T-helper 17 cell (primary cell): ENCODE measurements at regions not wholly inside any gene's neighbourhood (a gene's known extent, or its start where the extent isn't known, plus 50 kb on each side); places are given as distances from the start of the nearest gene placed in this dataset.
"Not testable (repeated sequence)": the region's sequence is repeated elsewhere in the genome, so short reads cannot be mapped to it uniquely, and the experiment has no call there.

ENCODE experiments used
- ATAC-seq: fragments of 150-1000 bp; cut with Tn5 transposase; 2 replicates; pipeline ENCODE4 v1.10.0; 2021; ENCODE audit warnings: mild to moderate bottlenecking, moderate library complexity
- DNase-seq, 3 donors: peaks; one replicate each; pipeline versions ENCODE4 v3.0.0 to v3.0.0-alpha.2; 2020 to 2021
- H3K9me3 ChIP-seq: one replicate; pipeline ENCODE4 v1.7.0; 2013; ENCODE audit warnings: low read length, mild to moderate bottlenecking; ENCODE audit not compliant: control insufficient read depth, poor library complexity, severe bottlenecking
- H3K27ac Mint-ChIP-seq: one replicate; pipeline ENCODE4 v1.8.0; 2022; ENCODE audit warnings: mild to moderate bottlenecking, moderate library complexity, mixed read lengths
- H3K27me3 Mint-ChIP-seq: one replicate; pipeline ENCODE4 v1.8.0; 2022; ENCODE audit warnings: mixed read lengths
- H3K36me3 Mint-ChIP-seq: one replicate; pipeline ENCODE4 v1.8.0; 2022; ENCODE audit warnings: low read depth, mixed read lengths
- H3K4me1 Mint-ChIP-seq: one replicate; pipeline ENCODE4 v1.8.0; 2022; ENCODE audit warnings: mild to moderate bottlenecking, mixed read lengths
- H3K4me3 Mint-ChIP-seq: one replicate; pipeline ENCODE4 v1.8.0; 2022; ENCODE audit warnings: mild to moderate bottlenecking, moderate library complexity, mixed read lengths

DNA sequence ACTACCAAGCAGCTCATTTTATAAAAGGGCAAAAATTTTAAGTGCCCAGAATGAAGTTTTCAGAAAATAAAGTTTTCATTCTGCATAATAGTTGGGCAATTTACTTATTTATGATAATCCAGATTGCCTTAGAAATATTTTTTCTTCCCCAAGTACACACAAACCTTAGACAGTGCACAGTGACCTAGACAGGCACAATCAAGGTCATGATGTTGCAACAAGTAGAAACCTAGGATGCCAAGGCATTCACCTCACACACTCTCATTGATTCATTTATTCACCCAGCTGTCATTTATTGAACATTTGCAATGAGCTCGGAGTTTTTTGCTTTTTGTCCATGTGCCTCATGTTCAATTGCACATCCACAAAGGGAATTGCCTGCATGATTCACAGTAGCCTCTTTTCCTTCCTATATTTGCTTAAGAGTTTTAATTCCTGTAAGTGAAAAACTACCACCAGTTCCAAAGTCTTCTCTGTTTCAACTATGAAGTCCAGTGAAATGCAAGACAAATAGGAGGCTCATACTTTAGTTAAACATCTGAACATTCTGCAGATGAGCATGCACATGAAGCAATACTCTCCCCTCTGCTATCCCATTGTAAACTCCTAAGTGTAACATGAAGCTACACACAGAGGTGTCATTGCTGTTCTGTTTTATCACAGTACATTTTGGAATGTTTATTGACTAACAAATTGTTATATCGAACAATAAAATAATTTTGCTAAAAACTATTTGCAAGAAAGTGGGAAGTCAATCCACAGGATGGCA is 122.9 kb downstream of the HINT1 start:
- Mint-ChIP-seq H3K4me1 (no peaks in the 10 kb centered on the region), H3K27ac (no peak overlapping the region), H3K27me3 (no peaks in the 10 kb centered on the region), H3K4me3 (no peak overlapping the region), H3K36me3 (no peaks in the 10 kb centered on the region)
- no peaks in the 10 kb centered on the region for H3K9me3 ChIP-seq
- ATAC-seq: no peak
- DNase-seq: no peak

DNA sequence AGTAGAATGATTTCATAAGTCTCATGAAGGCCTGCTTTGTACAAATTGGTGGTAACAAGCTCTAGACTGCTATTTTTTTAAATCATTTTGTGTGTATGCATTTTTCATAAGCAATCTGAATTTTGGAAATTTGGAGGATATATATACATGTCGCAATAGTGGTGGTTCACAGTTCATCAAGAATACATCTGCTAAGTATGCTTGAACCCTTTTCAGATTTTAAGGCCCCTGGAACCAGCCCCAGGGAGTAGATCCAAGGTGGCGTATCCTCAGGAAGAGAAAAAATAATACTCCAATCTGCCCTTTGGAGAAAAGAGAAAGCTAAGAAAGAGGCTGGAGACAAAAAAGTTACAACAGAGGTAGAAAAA is 141.6 kb downstream of the HINT1 start:
- H3K27me3 Mint-ChIP-seq: no peaks in the 10 kb centered on the region
- H3K27ac Mint-ChIP-seq: no peak overlapping the region
- DNase-seq (no peak), ATAC-seq (no peak)
- no peak overlapping the region for H3K4me3 Mint-ChIP-seq
- peaks cover 2% of the 10 kb centered on the region for H3K36me3 Mint-ChIP-seq
- H3K4me1 Mint-ChIP-seq: no peaks in the 10 kb centered on the region
- no peaks in the 10 kb centered on the region for H3K9me3 ChIP-seq

DNA sequence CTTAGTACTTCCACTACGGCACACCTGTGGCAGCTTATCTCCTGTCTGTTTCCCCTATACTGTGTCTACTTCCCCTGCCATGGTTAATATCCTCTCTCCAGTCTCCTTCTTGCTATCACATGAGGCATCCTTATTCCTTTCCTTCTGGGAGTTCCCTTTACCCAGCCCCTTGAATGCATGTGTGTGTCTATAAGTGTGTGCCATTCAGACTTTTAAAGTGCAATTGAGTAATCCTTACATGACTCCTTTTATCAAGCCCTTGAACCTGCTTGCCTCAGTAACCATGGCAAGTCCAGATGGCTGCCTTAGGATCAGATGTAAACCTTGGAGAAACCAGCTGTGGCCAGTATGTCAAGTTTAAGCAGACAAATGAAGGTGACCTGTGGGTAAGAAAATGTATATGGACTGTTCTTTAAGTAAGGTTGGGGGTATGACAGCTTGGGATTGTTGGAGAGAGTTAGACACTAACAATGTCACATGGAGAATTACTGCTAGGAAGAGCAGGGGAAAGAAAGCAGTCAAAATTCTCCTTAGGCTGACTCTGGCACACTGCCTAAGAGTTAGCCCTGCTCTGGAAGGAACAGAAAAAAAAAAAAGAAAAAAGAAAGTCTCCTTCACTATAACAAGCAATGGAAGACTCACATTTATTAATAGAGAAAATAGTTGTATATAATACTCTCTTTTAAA is 142.1 kb downstream of the HINT1 start:
- DNase-seq (no peak), ATAC-seq (no peak)
- H3K27me3 Mint-ChIP-seq: no peaks in the 10 kb centered on the region
- H3K4me1 Mint-ChIP-seq: no peaks in the 10 kb centered on the region
- no peak overlapping the region for H3K27ac Mint-ChIP-seq
- H3K4me3 Mint-ChIP-seq: no peak overlapping the region
- H3K36me3 Mint-ChIP-seq: peaks cover 2% of the 10 kb centered on the region
- no peaks in the 10 kb centered on the region for H3K9me3 ChIP-seq

DNA sequence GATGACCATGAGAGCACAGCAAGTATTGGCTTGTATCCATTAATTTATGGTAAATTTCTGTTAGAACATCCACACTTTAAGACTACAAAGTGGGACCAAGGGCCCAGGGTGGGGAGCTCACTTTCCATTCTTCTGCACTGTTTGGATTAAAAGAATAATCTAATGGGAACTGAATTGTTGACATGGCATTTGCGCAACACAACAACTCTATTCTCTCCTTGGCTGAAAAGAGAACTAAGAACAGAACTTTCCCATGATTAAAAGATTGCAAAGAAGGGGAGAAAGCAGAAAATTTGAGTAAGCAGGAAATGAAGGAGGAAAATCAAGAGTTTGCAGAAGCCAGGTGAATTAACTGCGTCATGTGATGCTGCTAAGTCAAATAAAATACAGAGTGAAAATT is 143.4 kb downstream of the HINT1 start:
- peaks cover 2% of the 10 kb centered on the region for H3K36me3 Mint-ChIP-seq
- H3K4me3 Mint-ChIP-seq: no peak overlapping the region
- DNase-seq: no peak
- peaks cover 3% of the 10 kb centered on the region for H3K4me1 Mint-ChIP-seq
- H3K9me3 ChIP-seq: no peaks in the 10 kb centered on the region
- ATAC-seq: no peak
- H3K27me3 Mint-ChIP-seq: no peaks in the 10 kb centered on the region
- no peak overlapping the region for H3K27ac Mint-ChIP-seq

DNA sequence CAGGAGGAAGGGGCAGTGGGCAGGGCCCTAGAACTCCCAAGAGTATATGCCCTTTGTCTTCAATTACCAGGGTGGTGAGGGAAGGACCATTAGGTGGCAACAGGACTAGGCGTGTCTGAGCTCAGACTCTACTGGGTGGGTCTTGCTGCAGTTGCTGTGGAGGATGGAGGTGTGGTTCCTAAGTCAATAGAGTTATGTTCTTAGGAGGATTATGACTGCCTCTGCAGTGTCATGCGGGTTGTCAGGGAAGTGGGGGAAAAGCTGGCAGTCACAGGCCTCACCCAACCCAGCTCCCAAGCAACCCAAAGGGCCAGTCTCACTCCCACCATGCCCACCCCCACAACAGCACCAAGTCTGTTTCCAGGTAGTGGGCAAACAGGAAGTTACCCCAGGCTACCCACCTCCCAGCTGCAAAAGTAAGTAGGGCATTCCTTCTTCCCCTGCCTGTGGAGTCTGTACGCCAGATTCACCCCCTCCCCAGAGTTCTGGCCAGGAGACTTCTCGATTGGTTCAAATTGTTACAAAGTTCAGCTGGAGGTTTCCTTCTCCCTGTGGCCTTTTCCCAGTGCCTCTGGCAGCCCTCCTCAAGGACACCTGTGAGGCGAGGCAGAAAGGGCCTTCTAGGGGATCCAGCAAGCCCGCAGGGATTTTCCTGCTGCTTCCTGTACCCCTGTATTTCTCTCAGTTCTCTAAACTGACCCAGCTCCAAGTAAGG is 145.3 kb downstream of the HINT1 start:
- peaks cover 3% of the 10 kb centered on the region for H3K4me1 Mint-ChIP-seq
- no peak overlapping the region for H3K4me3 Mint-ChIP-seq
- H3K27ac Mint-ChIP-seq: no peak overlapping the region
- no peaks in the 10 kb centered on the region for H3K27me3 Mint-ChIP-seq
- DNase-seq: no peak
- no peaks in the 10 kb centered on the region for H3K9me3 ChIP-seq
- H3K36me3 Mint-ChIP-seq: peaks cover 2% of the 10 kb centered on the region
- ATAC-seq: no peak

DNA sequence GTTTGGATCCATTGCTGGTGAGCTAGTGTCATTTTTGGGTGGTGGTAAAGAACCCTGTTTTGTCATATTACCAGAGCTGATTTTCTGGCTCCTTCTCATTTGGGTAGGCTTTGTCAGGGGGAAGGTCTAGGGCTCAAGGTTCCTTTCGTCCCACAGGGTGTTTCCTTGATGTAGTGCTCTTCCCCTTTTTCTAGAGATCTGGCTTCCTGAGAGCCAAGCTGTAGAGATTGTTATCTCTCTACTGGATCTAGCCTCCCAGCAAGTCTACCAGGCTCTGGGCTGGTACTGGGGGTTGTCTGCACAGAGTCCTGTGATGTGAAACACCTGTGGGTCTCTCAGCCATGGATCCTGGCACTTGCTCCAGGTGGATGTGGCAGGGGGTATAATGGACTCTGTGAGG is 145.9 kb downstream of the HINT1 start:
- no peaks in the 10 kb centered on the region for H3K27me3 Mint-ChIP-seq
- H3K36me3 Mint-ChIP-seq: peaks cover 2% of the 10 kb centered on the region
- no peak for ATAC-seq
- DNase-seq: no peak
- H3K9me3 ChIP-seq: no peaks in the 10 kb centered on the region
- no peak overlapping the region for H3K4me3 Mint-ChIP-seq
- H3K4me1 Mint-ChIP-seq: peaks cover 3% of the 10 kb centered on the region
- no peak overlapping the region for H3K27ac Mint-ChIP-seq

DNA sequence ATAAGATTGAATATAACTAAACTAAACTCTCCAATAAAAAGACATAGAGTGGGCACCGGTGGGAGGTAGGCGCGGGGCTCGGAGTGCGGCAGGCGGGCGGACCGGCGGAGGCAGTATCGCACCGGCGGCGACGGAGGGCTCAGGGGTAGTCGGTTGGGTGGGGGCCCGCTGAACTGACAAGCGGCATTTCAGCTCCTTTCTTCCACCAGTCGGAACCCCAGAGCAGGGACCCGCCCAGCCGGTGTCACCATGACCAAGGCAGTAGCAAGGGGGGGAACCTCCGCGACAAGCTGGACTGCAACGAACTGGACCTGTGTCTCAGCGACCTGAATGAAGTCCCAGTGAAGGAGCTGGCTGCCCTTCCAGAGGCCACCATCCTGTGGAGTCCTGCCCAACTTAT is 156.7 kb downstream of the HINT1 start:
- DNase-seq: no peak
- ATAC-seq: no peak
- Mint-ChIP-seq H3K4me1 (no peaks in the 10 kb centered on the region), H3K27me3 (peaks cover 6% of the 10 kb centered on the region), H3K27ac (no peak overlapping the region), H3K36me3 (no peaks in the 10 kb centered on the region), H3K4me3 (no peak overlapping the region)
- H3K9me3 ChIP-seq: peaks cover 2% of the 10 kb centered on the region

DNA sequence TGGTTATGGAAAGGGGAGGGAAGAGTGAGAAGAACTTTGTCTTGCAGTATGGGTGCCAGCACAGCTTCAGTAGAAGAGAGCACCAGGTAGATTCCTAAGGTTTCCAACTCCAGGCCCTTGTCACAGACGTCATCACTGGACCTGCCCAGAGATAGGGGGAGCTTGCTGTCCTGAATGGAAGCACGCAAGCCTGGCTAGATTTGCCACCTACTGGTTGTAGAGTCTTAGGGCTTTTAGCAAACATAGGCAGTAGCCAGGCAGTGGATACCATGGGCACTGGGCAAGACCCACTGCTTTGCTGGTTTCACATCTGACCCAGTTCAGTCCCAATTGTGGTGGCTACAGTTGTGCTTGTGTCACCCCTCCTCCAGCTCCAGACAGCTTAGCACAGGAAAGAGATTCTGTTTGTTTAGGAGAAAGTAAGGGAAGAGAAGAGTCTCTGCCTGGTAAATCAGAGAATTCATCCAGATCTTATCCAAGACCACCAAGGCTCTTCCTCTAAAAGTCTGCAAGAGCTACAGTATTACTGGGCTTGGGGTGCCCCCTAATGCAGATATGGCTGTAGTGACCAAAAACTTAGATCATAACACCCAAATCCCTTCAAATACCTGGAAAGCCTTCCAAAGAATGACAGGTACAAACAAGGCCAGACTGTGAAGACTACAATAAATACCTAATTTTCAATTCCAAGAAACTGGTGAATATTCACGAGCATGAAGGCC is 158.9 kb downstream of the HINT1 start:
- no peaks in the 10 kb centered on the region for H3K4me1 Mint-ChIP-seq
- no peak for ATAC-seq
- DNase-seq: no peak
- no peak overlapping the region for H3K27ac Mint-ChIP-seq
- H3K9me3 ChIP-seq: peaks cover 2% of the 10 kb centered on the region
- no peaks in the 10 kb centered on the region for H3K36me3 Mint-ChIP-seq
- H3K27me3 Mint-ChIP-seq: peaks cover 6% of the 10 kb centered on the region
- H3K4me3 Mint-ChIP-seq: no peak overlapping the region

DNA sequence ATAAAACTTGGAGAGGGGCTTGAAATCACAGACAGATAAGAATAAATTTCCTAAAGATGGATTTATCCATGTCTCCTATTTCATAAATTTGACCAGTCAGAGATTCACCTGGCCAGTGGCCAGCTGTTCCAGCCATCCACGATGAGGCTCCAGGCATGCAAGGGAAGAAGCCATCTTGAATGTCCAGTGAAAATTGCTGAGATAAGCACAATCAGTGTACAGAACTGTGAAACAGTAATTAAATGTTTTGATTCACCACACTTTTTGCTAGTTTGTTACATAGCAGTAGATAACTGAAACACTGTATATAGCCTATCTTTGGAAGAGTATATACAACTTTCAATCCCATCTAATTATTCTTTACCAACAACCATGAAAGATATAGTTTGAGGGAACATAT is 163.5 kb downstream of the HINT1 start:
- H3K9me3 ChIP-seq: no peaks in the 10 kb centered on the region
- ATAC-seq (no peak), DNase-seq (no peak)
- no peak overlapping the region for H3K27ac Mint-ChIP-seq
- peaks cover 16% of the 10 kb centered on the region for H3K27me3 Mint-ChIP-seq
- H3K4me3 Mint-ChIP-seq: no peak overlapping the region
- no peaks in the 10 kb centered on the region for H3K36me3 Mint-ChIP-seq
- no peaks in the 10 kb centered on the region for H3K4me1 Mint-ChIP-seq

DNA sequence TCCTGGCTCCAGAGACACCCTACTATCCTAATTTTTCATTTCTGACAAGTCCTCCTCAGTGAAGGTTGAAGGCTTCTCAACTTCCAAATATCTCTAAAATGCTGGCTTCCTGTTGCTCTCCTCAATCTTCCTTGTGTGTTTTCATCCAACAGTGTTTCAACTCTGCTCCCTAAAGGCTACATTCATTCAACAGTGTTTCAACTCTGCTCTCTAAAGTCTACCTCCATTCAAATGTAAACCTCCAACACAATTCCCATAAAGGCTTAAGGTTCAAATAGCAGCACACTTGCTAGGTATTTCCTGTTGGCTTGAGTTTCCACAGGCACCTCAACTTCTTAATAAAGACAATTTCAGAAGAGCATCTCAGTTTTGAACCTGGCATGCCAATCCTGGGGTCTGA is 164.8 kb downstream of the HINT1 start:
- H3K27ac Mint-ChIP-seq: no peak overlapping the region
- peaks cover 10% of the 10 kb centered on the region for H3K27me3 Mint-ChIP-seq
- H3K4me1 Mint-ChIP-seq: no peaks in the 10 kb centered on the region
- ATAC-seq (no peak), DNase-seq (no peak)
- H3K4me3 Mint-ChIP-seq: no peak overlapping the region
- H3K36me3 Mint-ChIP-seq: no peaks in the 10 kb centered on the region
- no peaks in the 10 kb centered on the region for H3K9me3 ChIP-seq

DNA sequence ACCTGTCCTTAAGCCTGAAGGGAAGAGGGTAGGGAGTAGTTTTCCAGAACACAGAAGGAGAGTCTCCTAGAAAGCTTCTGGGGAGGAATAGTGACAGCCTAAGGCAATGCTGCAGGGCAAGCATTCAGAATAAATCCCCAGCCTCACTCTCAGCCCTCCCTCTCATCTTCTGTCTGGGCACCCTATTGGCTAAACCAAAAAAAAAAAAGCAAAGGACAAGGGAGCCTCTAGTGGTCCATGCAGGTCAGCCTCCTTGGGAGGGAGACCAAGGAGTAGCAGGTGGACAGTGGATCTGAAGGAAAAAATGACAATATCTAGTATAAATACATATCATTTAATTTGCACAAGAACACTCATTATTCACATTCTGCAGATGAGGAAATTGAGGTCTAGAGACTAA is 168.3 kb downstream of the HINT1 start:
- DNase-seq, H3K27ac Mint-ChIP-seq, H3K4me3 Mint-ChIP-seq: not testable (repeated sequence)

DNA sequence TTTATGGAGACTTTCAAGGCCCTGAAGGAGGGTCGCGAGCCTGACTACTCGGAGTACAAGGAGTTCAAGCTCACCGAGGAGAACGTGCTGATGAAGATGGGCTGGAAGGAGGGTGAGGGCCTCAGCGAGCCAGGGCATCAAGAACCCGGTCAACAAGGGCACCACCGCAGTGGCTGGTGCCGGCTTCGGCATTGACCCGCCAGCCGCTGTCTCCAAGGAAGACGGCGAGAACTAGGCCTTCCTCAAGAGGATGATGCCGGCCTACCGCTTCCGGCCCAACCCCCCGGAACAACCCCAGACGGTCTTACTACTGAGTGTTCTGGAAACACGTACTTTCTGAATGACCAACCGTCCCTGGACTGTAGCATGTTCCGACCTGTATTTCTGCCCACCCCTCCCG is 169.2 kb downstream of the HINT1 start:
- peaks cover 2% of the 10 kb centered on the region for H3K4me1 Mint-ChIP-seq
- DNase-seq (no peak), ATAC-seq (no peak)
- H3K27ac Mint-ChIP-seq: no peak overlapping the region
- peaks cover 22% of the 10 kb centered on the region for H3K27me3 Mint-ChIP-seq
- H3K4me3 Mint-ChIP-seq: no peak overlapping the region
- H3K9me3 ChIP-seq: no peaks in the 10 kb centered on the region
- H3K36me3 Mint-ChIP-seq: no peaks in the 10 kb centered on the region

More for the DNA sequence above, 168.3 kb downstream of the HINT1 start:
- ATAC-seq, H3K9me3 ChIP-seq, H3K4me1 Mint-ChIP-seq, H3K36me3 Mint-ChIP-seq: not testable (repeated sequence)
- H3K27me3 Mint-ChIP-seq: peaks cover 18% of the 10 kb centered on the region

DNA sequence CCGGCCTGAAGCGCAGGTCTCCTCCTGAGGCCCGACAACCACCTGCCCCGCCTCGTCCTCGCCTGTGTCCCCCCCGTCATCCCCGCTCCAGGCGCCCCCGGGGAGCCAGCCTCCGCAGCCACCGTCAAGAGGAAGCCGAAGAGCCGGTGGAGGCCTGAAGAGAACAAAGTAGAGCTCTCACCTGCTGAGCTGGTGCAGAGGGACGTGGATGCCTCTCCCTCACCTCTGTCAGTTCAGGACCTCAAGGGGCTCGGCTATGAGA is 169.9 kb downstream of the HINT1 start:
- DNase-seq: no peak
- no peak overlapping the region for H3K27ac Mint-ChIP-seq
- no peaks in the 10 kb centered on the region for H3K9me3 ChIP-seq
- H3K4me1 Mint-ChIP-seq: peaks cover 2% of the 10 kb centered on the region
- peaks cover 22% of the 10 kb centered on the region for H3K27me3 Mint-ChIP-seq
- no peaks in the 10 kb centered on the region for H3K36me3 Mint-ChIP-seq
- ATAC-seq: no peak
- no peak overlapping the region for H3K4me3 Mint-ChIP-seq
